ENCODE measurements at regions not wholly inside any gene's neighbourhood (a gene's known extent, or its start where the extent isn't known, plus 50 kb on each side); places are given as distances from the start of the nearest gene placed in this dataset.

DNA sequence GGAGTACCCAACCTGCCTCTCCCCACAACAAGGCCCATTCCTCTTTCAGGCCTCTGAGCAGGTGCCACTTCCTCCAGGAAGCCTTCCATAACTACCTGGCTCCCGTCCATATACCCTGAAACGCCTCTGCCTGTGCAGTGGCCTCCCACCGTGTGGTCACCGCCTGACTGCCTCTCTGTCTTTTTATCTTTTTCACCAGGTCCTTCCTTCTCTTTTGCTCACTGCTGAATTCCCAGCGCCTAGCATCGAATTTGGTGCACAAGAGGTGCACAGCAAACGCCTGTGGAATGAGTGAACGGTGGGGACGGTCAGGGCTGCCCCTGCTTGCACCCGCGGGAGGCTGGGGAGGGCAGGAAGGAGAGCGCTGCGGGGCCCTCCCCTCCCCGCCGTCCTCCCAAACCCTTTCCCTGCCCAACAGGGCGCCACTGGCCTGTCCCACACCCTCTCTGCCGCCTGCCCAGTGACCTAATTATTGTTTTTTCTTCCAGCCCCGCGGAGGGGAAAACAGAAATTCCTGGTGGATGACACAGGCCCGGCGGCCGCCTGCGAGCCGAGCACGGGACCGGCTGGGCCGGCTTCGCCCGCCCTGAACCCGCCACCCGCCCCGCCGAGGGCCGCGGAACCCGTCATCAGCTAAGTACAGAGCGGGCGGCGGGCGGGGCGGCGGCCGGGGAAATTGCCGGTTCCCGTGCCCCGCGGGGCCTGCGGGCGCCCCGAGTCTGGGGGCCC, 140.1 kb downstream of the SMAD6 start:
- TF ChIP-seq, protein P1, sequence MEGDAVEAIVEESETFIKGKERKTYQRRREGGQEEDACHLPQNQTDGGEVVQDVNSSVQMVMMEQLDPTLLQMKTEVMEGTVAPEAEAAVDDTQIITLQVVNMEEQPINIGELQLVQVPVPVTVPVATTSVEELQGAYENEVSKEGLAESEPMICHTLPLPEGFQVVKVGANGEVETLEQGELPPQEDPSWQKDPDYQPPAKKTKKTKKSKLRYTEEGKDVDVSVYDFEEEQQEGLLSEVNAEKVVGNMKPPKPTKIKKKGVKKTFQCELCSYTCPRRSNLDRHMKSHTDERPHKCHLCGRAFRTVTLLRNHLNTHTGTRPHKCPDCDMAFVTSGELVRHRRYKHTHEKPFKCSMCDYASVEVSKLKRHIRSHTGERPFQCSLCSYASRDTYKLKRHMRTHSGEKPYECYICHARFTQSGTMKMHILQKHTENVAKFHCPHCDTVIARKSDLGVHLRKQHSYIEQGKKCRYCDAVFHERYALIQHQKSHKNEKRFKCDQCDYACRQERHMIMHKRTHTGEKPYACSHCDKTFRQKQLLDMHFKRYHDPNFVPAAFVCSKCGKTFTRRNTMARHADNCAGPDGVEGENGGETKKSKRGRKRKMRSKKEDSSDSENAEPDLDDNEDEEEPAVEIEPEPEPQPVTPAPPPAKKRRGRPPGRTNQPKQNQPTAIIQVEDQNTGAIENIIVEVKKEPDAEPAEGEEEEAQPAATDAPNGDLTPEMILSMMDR (conservative IDR thresholded peaks at IDR 0.05; ENCODE audit: low read depth in 2 of 2) = no peak
- no peak for TF ChIP-seq EZH2 (IDR thresholded peaks at IDR 0.05; ENCODE audit: low read depth, unreplicated experiment)
- no peak for TF ChIP-seq POLR2AphosphoS5 (IDR thresholded peaks at IDR 0.05; ENCODE audit: low read depth)
- TF ChIP-seq EZH2phosphoT487 (IDR thresholded peaks at IDR 0.05; ENCODE audit: unreplicated experiment) = no peak
- TF ChIP-seq, protein P2, sequence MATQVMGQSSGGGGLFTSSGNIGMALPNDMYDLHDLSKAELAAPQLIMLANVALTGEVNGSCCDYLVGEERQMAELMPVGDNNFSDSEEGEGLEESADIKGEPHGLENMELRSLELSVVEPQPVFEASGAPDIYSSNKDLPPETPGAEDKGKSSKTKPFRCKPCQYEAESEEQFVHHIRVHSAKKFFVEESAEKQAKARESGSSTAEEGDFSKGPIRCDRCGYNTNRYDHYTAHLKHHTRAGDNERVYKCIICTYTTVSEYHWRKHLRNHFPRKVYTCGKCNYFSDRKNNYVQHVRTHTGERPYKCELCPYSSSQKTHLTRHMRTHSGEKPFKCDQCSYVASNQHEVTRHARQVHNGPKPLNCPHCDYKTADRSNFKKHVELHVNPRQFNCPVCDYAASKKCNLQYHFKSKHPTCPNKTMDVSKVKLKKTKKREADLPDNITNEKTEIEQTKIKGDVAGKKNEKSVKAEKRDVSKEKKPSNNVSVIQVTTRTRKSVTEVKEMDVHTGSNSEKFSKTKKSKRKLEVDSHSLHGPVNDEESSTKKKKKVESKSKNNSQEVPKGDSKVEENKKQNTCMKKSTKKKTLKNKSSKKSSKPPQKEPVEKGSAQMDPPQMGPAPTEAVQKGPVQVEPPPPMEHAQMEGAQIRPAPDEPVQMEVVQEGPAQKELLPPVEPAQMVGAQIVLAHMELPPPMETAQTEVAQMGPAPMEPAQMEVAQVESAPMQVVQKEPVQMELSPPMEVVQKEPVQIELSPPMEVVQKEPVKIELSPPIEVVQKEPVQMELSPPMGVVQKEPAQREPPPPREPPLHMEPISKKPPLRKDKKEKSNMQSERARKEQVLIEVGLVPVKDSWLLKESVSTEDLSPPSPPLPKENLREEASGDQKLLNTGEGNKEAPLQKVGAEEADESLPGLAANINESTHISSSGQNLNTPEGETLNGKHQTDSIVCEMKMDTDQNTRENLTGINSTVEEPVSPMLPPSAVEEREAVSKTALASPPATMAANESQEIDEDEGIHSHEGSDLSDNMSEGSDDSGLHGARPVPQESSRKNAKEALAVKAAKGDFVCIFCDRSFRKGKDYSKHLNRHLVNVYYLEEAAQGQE (IDR thresholded peaks at IDR 0.05; ENCODE audit: unreplicated experiment) = no peak
- TF ChIP-seq, protein P3, sequence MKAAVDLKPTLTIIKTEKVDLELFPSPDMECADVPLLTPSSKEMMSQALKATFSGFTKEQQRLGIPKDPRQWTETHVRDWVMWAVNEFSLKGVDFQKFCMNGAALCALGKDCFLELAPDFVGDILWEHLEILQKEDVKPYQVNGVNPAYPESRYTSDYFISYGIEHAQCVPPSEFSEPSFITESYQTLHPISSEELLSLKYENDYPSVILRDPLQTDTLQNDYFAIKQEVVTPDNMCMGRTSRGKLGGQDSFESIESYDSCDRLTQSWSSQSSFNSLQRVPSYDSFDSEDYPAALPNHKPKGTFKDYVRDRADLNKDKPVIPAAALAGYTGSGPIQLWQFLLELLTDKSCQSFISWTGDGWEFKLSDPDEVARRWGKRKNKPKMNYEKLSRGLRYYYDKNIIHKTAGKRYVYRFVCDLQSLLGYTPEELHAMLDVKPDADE (IDR thresholded peaks at IDR 0.05) = no peak
- no peak for TF ChIP-seq STAT1 (IDR thresholded peaks at IDR 0.05; ENCODE audit: unreplicated experiment)
- TF ChIP-seq JUNB (IDR thresholded peaks at IDR 0.05; ENCODE audit: unreplicated experiment) = no peak
- TF ChIP-seq CREB1 (CRISPR knock-in tag; IDR thresholded peaks at IDR 0.05; ENCODE audit: low read depth) = no peak

Data from GM23338 (cell line).